ENCODE measurements at regions not wholly inside any gene's neighbourhood (a gene's known extent, or its start where the extent isn't known, plus 50 kb on each side); places are given as distances from the start of the nearest gene placed in this dataset.

DNA sequence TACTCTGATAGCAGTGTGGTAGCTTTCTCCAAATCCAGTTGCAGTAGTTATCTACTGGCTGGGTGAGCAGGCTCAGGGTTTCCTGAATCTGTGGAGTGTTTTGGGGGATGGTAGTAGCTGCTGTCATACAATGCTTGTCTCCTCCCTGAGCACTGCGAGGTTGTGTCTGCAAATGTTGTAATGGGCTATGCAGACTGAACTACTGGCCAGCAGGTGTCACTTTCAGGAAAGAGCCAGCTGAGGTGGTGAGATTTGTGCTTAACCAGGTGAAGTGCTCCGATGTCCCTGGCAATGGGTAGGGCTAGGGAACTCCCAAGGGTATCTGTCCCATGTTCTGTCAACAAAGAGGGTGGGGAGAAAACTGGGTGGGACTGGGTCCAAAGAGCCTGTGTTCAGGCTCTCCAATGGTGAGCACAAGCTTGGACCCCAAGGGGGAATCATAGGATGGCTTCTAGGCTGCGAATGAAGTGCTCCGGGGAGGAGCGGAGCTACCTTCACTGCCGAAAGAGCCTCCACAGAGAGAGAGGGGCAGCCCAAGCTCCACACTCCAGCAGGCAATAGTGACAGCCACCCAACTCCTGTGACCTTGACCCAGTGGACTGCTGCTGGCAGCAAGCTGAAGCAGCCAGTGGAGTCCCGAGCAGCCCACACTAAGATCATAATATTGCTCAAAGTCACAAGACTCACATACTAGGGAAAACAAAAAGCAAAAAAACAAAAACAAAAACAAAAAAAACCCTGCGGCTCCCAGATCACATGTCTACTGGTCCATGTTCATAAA, 1324.0 kb upstream of the USP15 start:
- Histone ChIP-seq H3K4me2 (no peak overlapping the region), H3K79me2 (no peaks in the 10 kb centered on the region), H3K36me3 (replicated peaks; ENCODE audit: insufficient read depth, low read depth) (no peaks in the 10 kb centered on the region), H3K4me3 (no peak overlapping the region), H3K27me3 (no peaks in the 10 kb centered on the region), H3K27ac (no peak overlapping the region), H2AFZ (no peak overlapping the region), H4K20me1 (ENCODE audit: insufficient read depth, poor library complexity, severe bottlenecking) (no peaks in the 10 kb centered on the region), H3K4me1 (ENCODE audit: insufficient read depth) (no peaks in the 10 kb centered on the region), H3K9me2 (replicated peaks; ENCODE audit: insufficient read depth) (no peaks in the 10 kb centered on the region), H3K9me3 (ENCODE audit: low read depth) (no peaks in the 10 kb centered on the region)
- TF ChIP-seq EZH2phosphoT487 (IDR thresholded peaks at IDR 0.05; ENCODE audit: low read depth, severe bottlenecking, unreplicated experiment), result no peak
- no peak for TF ChIP-seq EZH2 (IDR thresholded peaks at IDR 0.05; ENCODE audit: borderline replicate concordance)
- TF ChIP-seq, protein P1, sequence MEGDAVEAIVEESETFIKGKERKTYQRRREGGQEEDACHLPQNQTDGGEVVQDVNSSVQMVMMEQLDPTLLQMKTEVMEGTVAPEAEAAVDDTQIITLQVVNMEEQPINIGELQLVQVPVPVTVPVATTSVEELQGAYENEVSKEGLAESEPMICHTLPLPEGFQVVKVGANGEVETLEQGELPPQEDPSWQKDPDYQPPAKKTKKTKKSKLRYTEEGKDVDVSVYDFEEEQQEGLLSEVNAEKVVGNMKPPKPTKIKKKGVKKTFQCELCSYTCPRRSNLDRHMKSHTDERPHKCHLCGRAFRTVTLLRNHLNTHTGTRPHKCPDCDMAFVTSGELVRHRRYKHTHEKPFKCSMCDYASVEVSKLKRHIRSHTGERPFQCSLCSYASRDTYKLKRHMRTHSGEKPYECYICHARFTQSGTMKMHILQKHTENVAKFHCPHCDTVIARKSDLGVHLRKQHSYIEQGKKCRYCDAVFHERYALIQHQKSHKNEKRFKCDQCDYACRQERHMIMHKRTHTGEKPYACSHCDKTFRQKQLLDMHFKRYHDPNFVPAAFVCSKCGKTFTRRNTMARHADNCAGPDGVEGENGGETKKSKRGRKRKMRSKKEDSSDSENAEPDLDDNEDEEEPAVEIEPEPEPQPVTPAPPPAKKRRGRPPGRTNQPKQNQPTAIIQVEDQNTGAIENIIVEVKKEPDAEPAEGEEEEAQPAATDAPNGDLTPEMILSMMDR (IDR thresholded peaks at IDR 0.05; ENCODE audit: poor library complexity), result no peak
- DNase-seq (ENCODE audit: low spot score), result no peak
- WGBS (ENCODE audit: low lambda C conversion rate, missing lambda C conversion rate), result 90% methylated on average over 8 of the region's 8 CpGs

DNA sequence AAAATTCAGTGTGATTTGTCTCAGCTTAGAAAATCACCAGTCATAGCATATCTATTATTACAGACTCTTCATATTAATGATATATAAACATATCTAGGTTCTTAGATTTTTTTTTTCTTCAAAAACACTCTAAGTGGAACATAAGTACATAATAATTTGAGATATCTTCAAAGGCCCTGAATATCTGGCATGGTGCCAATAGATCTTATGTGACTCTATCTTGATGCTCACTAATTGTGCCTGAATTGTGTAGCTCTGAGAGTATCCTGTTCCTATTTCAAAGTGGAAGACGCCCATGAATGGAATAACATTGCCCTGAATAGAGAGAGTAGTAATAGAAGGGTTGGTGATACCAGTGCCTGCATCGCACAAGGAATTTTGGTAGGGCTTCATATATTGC, 1312.7 kb upstream of the USP15 start:
- Histone ChIP-seq H3K4me2 (no peak overlapping the region), H3K79me2 (no peaks in the 10 kb centered on the region), H2AFZ (no peak overlapping the region), H3K36me3 (replicated peaks; ENCODE audit: insufficient read depth, low read depth) (no peaks in the 10 kb centered on the region), H4K20me1 (ENCODE audit: insufficient read depth, poor library complexity, severe bottlenecking) (no peaks in the 10 kb centered on the region), H3K9me2 (replicated peaks; ENCODE audit: insufficient read depth) (no peaks in the 10 kb centered on the region), H3K4me3 (no peak overlapping the region), H3K27ac (no peak overlapping the region), H3K9me3 (ENCODE audit: low read depth) (no peaks in the 10 kb centered on the region), H3K4me1 (ENCODE audit: insufficient read depth) (no peaks in the 10 kb centered on the region), H3K27me3 (no peaks in the 10 kb centered on the region)
- no peak for DNase-seq (ENCODE audit: low spot score)
- TF ChIP-seq, protein P1 (IDR thresholded peaks at IDR 0.05; ENCODE audit: poor library complexity), result no peak
- no peak for TF ChIP-seq EZH2phosphoT487 (IDR thresholded peaks at IDR 0.05; ENCODE audit: low read depth, severe bottlenecking, unreplicated experiment)
- no peak for TF ChIP-seq EZH2 (IDR thresholded peaks at IDR 0.05; ENCODE audit: borderline replicate concordance)
- WGBS (ENCODE audit: low lambda C conversion rate, missing lambda C conversion rate), result 86% methylated on average over 2 of the region's 2 CpGs

DNA sequence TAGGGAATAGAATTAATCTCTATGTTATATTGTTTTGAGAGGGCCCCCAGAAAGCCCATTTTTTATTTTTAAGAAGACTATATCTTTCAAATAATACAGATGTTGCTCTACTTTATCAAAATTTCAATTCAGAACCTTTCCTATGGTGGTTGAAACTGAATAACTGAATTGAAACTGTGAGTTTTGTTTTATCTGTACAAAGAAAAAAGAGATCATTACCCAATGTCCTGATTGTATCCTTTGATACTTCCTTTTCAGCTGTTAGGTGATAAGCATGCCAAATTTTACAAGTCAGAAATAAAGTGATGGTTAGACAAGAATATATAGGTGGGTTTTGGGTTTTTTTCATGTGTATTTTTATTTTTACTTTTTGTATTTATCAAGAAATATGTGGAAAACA, 1293.1 kb upstream of the USP15 start:
- no peak overlapping the region for H3K4me2 ChIP-seq
- no peaks in the 10 kb centered on the region for H3K27me3 ChIP-seq
- H3K36me3 ChIP-seq (replicated peaks; ENCODE audit: insufficient read depth, low read depth), result no peaks in the 10 kb centered on the region
- TF ChIP-seq EZH2phosphoT487 (IDR thresholded peaks at IDR 0.05; ENCODE audit: low read depth, severe bottlenecking, unreplicated experiment) (no peak), EZH2 (IDR thresholded peaks at IDR 0.05; ENCODE audit: borderline replicate concordance) (no peak)
- TF ChIP-seq, protein P1 (IDR thresholded peaks at IDR 0.05; ENCODE audit: poor library complexity), result no peak
- no peak for DNase-seq (ENCODE audit: low spot score)
- H3K4me3 ChIP-seq, result no peak overlapping the region
- no peaks in the 10 kb centered on the region for H4K20me1 ChIP-seq (ENCODE audit: insufficient read depth, poor library complexity, severe bottlenecking)
- no peaks in the 10 kb centered on the region for H3K9me2 ChIP-seq (replicated peaks; ENCODE audit: insufficient read depth)
- no peaks in the 10 kb centered on the region for H3K79me2 ChIP-seq
- H2AFZ ChIP-seq, result no peak overlapping the region
- no peak overlapping the region for H3K27ac ChIP-seq
- H3K9me3 ChIP-seq (ENCODE audit: low read depth), result no peaks in the 10 kb centered on the region
- H3K4me1 ChIP-seq (ENCODE audit: insufficient read depth), result no peaks in the 10 kb centered on the region

Measured in hepatocyte (in vitro differentiated cells).